ENCODE measurements at regions not wholly inside any gene's neighbourhood (a gene's known extent, or its start where the extent isn't known, plus 50 kb on each side); places are given as distances from the start of the nearest gene placed in this dataset.

DNA sequence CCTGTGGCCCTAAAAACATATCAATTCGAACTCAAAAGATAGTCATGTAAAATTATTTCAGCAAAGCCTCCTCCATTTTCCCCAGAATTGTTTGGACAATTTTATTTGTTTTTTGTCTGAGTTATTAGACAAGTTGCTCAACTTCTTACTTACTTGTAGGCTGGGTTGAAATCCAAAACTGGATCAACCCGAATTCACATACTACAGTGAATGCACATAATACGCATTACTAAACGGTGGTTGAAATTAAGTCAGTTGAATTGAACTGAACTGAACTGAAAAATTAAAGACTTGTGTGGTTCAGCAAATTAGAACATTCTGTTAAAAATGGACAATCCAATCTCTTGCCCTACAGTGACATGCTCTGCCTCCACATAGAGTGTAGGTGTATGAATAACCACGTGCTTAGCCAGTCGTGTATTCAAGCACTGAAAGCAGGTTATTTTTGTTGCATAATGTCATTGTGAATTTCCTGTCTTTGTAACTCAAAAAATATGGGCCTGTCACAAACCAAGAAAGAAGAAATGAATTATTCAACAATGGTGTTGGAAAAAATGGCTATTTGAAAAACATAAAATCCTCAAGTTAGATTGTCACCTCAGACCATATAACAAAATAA lies 441.0 kb downstream of the TXNL1 start:
- Histone ChIP-seq H4K20me1 (ENCODE audit: insufficient read depth, low read length) (no peaks in the 10 kb centered on the region), H3K9me3 (ENCODE audit: low read length) (no peaks in the 10 kb centered on the region), H3K36me3 (ENCODE audit: insufficient read depth, low read length) (no peaks in the 10 kb centered on the region), H3K79me2 (ENCODE audit: insufficient read depth, low read length) (no peaks in the 10 kb centered on the region), H2AFZ (ENCODE audit: low read length) (no peak overlapping the region), H3K4me1 (ENCODE audit: insufficient read depth, low read length, severe bottlenecking) (no peaks in the 10 kb centered on the region), H3K4me2 (ENCODE audit: low read length) (no peak overlapping the region), H3K4me3 (ENCODE audit: low read depth, low read length, poor library complexity, severe bottlenecking) (no peak overlapping the region), H3K9me2 (ENCODE audit: low read depth, low read length) (no peaks in the 10 kb centered on the region), H3K27ac (ENCODE audit: low read depth, low read length, poor library complexity, severe bottlenecking) (no peak overlapping the region), H3F3A (ENCODE audit: insufficient read depth, low read length) (no peaks in the 10 kb centered on the region), H3K27me3 (ENCODE audit: insufficient read depth, low read length) (no peaks in the 10 kb centered on the region), H3K9ac (ENCODE audit: low read length) (no peak overlapping the region)
- TF ChIP-seq, protein P1, sequence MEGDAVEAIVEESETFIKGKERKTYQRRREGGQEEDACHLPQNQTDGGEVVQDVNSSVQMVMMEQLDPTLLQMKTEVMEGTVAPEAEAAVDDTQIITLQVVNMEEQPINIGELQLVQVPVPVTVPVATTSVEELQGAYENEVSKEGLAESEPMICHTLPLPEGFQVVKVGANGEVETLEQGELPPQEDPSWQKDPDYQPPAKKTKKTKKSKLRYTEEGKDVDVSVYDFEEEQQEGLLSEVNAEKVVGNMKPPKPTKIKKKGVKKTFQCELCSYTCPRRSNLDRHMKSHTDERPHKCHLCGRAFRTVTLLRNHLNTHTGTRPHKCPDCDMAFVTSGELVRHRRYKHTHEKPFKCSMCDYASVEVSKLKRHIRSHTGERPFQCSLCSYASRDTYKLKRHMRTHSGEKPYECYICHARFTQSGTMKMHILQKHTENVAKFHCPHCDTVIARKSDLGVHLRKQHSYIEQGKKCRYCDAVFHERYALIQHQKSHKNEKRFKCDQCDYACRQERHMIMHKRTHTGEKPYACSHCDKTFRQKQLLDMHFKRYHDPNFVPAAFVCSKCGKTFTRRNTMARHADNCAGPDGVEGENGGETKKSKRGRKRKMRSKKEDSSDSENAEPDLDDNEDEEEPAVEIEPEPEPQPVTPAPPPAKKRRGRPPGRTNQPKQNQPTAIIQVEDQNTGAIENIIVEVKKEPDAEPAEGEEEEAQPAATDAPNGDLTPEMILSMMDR (IDR thresholded peaks at IDR 0.05; ENCODE audit: low read length), result no peak
- TF ChIP-seq EZH2 (IDR thresholded peaks at IDR 0.05; ENCODE audit: borderline replicate concordance, low read length), result no peak

DNA sequence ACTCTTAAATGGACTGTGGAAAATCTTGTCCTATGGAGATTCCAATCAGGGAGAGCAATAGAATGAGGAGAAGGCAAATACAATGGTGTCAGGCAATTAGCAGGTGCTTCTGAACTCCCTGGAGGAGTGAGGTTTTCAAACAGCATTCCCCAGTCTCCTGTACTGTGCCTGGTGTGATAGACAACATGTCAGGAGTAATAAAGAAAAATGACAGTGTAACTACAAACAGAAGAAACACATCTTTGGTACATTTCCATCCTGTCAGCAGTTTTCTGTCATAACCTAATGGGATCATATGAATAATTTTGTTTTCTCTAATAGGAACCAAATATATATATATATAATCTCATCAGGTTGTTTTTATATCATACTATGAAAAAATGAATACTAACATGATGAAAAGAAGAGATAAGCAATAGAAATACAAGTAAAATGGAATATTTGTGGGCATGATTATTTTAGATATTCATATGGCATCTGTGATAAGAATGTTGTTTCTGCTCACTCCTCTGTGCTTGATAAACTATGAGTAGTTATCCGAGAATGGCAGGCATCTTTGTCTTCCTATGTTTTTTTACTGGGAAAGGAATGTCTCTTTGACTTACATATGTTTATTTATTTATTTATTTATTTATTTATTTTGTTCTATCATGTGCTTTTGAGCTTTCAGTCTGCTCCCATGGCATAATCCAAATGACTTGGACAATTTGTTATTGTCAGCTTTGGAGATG lies 441.7 kb downstream of the TXNL1 start:
- H3K27ac ChIP-seq (ENCODE audit: low read depth, low read length, poor library complexity, severe bottlenecking), result no peak overlapping the region
- H3K9me2 ChIP-seq (ENCODE audit: low read depth, low read length), result no peaks in the 10 kb centered on the region
- no peak overlapping the region for H3K9ac ChIP-seq (ENCODE audit: low read length)
- TF ChIP-seq EZH2 (IDR thresholded peaks at IDR 0.05; ENCODE audit: borderline replicate concordance, low read length), result no peak
- TF ChIP-seq, protein P1 (IDR thresholded peaks at IDR 0.05; ENCODE audit: low read length), result no peak
- no peaks in the 10 kb centered on the region for H3F3A ChIP-seq (ENCODE audit: insufficient read depth, low read length)
- no peak overlapping the region for H3K4me3 ChIP-seq (ENCODE audit: low read depth, low read length, poor library complexity, severe bottlenecking)
- no peaks in the 10 kb centered on the region for H4K20me1 ChIP-seq (ENCODE audit: insufficient read depth, low read length)
- no peaks in the 10 kb centered on the region for H3K36me3 ChIP-seq (ENCODE audit: insufficient read depth, low read length)
- no peaks in the 10 kb centered on the region for H3K79me2 ChIP-seq (ENCODE audit: insufficient read depth, low read length)
- H2AFZ ChIP-seq (ENCODE audit: low read length), result no peak overlapping the region
- H3K27me3 ChIP-seq (ENCODE audit: insufficient read depth, low read length), result no peaks in the 10 kb centered on the region
- no peak overlapping the region for H3K4me2 ChIP-seq (ENCODE audit: low read length)
- no peaks in the 10 kb centered on the region for H3K9me3 ChIP-seq (ENCODE audit: low read length)
- H3K4me1 ChIP-seq (ENCODE audit: insufficient read depth, low read length, severe bottlenecking), result no peaks in the 10 kb centered on the region

- TF ChIP-seq, protein P1 (IDR thresholded peaks at IDR 0.05; ENCODE audit: low read length), result no peak
- TF ChIP-seq EZH2 (IDR thresholded peaks at IDR 0.05; ENCODE audit: borderline replicate concordance, low read length), result no peak
- no peaks in the 10 kb centered on the region for H3K79me2 ChIP-seq (ENCODE audit: insufficient read depth, low read length)
- H3K9me3 ChIP-seq (ENCODE audit: low read length), result no peaks in the 10 kb centered on the region
- no peaks in the 10 kb centered on the region for H3K36me3 ChIP-seq (ENCODE audit: insufficient read depth, low read length)
- H3K4me3 ChIP-seq (ENCODE audit: low read depth, low read length, poor library complexity, severe bottlenecking), result no peak overlapping the region
- H3K27me3 ChIP-seq (ENCODE audit: insufficient read depth, low read length), result no peaks in the 10 kb centered on the region
- no peaks in the 10 kb centered on the region for H4K20me1 ChIP-seq (ENCODE audit: insufficient read depth, low read length)
- no peaks in the 10 kb centered on the region for H3F3A ChIP-seq (ENCODE audit: insufficient read depth, low read length)
- no peak overlapping the region for H2AFZ ChIP-seq (ENCODE audit: low read length)
- H3K4me1 ChIP-seq (ENCODE audit: insufficient read depth, low read length, severe bottlenecking), result no peaks in the 10 kb centered on the region
- no peak overlapping the region for H3K4me2 ChIP-seq (ENCODE audit: low read length)
- H3K27ac ChIP-seq (ENCODE audit: low read depth, low read length, poor library complexity, severe bottlenecking), result no peak overlapping the region
- H3K9ac ChIP-seq (ENCODE audit: low read length), result no peak overlapping the region
- H3K9me2 ChIP-seq (ENCODE audit: low read depth, low read length), result no peaks in the 10 kb centered on the region
Measured at GRCh38 chr18:56191334-56191733, 447.1 kb downstream of the TXNL1 start.

All from OCI-LY1 (cell line).